WI38 (cell line): ENCODE measurements at regions not wholly inside any gene's neighbourhood (a gene's known extent, or its start where the extent isn't known, plus 50 kb on each side); places are given as distances from the start of the nearest gene placed in this dataset.

Experiments used
- H3K4me3 ChIP-seq: 2 replicates; pipeline ENCODE4 v1.5.1; 2011; ENCODE audit warnings: low read depth, mild to moderate bottlenecking, control low read depth, low read length
- CTCF ChIP-seq: IDR thresholded peaks from 2 replicates; pipeline ENCODE4 v1.5.1; 2012; ENCODE audit warnings: low read depth, mild to moderate bottlenecking, control low read depth, low read length

GRCh38 chr7:114086914-114087652 lies 168.3 kb upstream of the PPP1R3A start:
- no peak for TF ChIP-seq CTCF
- H3K4me3 ChIP-seq, result peak overlapping the region; percentile 66

- peak overlapping the region; percentile 66 for H3K4me3 ChIP-seq
- TF ChIP-seq CTCF, result no peak
Measured at GRCh38 chr7:114086537-114086913, 167.7 kb upstream of the PPP1R3A start.

- H3K4me3 ChIP-seq, result peak overlapping the region; percentile 66
- no peak for TF ChIP-seq CTCF
Measured at GRCh38 chr7:114085592-114086501, 167.0 kb upstream of the PPP1R3A start.

GRCh38 chr7:114085313-114085591 lies 166.4 kb upstream of the PPP1R3A start:
- peak overlapping the region; percentile 66 for H3K4me3 ChIP-seq
- no peak for TF ChIP-seq CTCF

- TF ChIP-seq CTCF, result no peak
- peak overlapping the region; percentile 66 for H3K4me3 ChIP-seq
Measured at GRCh38 chr7:114084472-114085312, 165.9 kb upstream of the PPP1R3A start.

- no peak overlapping the region for H3K4me3 ChIP-seq
Measured at GRCh38 chr7:114084002-114084471, 165.2 kb upstream of the PPP1R3A start.

More at GRCh38 chr7:114084002-114084471, 165.2 kb upstream of the PPP1R3A start:
- no peak for TF ChIP-seq CTCF
